ENCODE measurements at regions not wholly inside any gene's neighbourhood (a gene's known extent, or its start where the extent isn't known, plus 50 kb on each side); places are given as distances from the start of the nearest gene placed in this dataset.

DNA sequence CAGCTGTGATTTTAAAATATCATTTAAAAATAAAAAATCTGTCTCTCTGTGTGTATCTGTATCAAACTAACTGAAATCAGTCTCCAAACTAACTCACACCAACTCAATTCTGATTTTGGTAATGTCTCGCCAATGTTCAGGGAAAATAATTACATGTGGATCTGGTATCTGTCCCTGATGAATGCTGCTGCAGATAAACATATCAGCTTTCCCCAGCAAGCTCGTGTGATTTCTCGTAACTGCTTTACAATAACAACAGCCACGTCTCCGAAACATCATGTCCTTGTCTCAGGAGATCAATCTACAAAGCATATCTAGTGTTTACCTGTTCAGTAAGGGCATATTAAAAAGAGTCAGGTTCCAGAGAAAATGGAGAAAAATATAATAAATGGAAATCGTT is 129.0 kb downstream of the IRS2 start:
- Histone ChIP-seq H3K4me3 (ENCODE audit: low read length) (no peak overlapping the region), H3K27me3 (ENCODE audit: insufficient read depth, low read length) (no peaks in the 10 kb centered on the region), H3K4me1 (ENCODE audit: insufficient read depth, low read length) (peaks cover 36% of the 10 kb centered on the region), H3K9me3 (ENCODE audit: low read depth, low read length) (no peaks in the 10 kb centered on the region)

DNA sequence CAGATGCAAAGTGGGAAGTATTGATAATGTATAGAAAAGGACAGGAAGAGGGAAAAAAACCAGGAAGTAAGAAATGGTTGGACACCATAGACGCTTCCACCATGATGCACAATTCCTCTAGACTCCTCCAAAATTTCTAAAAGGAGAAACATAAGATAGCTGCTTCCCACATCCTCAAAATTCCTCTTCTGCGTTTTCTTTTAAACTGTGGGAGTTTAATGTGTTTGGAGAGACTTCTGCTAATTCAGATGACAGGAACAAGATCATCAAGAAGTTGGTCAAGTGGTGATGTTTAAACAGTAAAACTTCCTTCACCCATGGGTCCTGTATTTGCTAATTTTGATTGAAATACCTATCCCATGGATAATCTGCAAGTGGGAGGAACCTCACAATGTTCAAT is 130.2 kb downstream of the IRS2 start:
- H3K4me3 ChIP-seq (ENCODE audit: low read length): no peak overlapping the region
- peaks cover 48% of the 10 kb centered on the region for H3K4me1 ChIP-seq (ENCODE audit: insufficient read depth, low read length)
- no peaks in the 10 kb centered on the region for H3K27me3 ChIP-seq (ENCODE audit: insufficient read depth, low read length)
- no peaks in the 10 kb centered on the region for H3K9me3 ChIP-seq (ENCODE audit: low read depth, low read length)

DNA sequence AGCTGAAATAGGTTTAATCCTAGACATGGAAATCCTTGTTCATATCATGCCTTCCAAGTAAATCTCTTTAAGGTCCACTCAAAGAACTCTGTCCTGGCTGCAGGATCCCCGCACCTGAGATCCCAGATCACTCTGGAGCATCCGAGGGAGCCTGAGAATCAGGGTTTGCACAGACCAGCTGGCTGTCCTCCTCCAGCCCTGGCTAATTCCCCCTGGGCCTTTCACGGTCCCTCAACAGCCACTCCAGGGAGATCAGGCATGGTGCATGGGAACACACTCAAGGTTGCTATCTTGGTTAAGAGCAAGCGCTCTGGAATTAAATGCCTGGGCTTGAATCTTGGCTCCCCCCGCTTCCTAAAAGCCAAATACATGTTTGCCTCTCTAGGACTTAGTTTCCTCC is 130.8 kb downstream of the IRS2 start:
- peaks cover 51% of the 10 kb centered on the region for H3K4me1 ChIP-seq (ENCODE audit: insufficient read depth, low read length)
- no peaks in the 10 kb centered on the region for H3K27me3 ChIP-seq (ENCODE audit: insufficient read depth, low read length)
- H3K4me3 ChIP-seq (ENCODE audit: low read length): no peak overlapping the region
- no peaks in the 10 kb centered on the region for H3K9me3 ChIP-seq (ENCODE audit: low read depth, low read length)

DNA sequence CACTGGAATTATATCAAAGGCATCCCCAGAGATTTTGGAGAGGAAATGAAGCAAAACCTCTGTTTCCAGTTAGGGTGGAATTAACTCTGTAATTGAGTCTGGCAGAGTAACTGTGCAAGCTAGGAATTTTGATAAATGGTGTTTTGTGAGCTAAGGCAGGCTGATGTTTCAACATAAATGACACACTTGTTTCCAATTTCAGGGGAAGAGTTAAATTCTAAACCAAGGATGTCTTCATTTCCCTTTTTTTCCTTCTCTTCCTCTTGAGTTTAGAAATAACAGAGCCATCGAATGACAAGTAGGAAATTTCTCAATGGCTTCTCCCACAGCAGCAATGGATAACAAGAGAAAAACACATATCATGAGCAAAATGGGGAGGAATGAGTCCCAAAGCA is 131.2 kb downstream of the IRS2 start:
- H3K27me3 ChIP-seq (ENCODE audit: insufficient read depth, low read length): no peaks in the 10 kb centered on the region
- H3K9me3 ChIP-seq (ENCODE audit: low read depth, low read length): no peaks in the 10 kb centered on the region
- peaks cover 54% of the 10 kb centered on the region for H3K4me1 ChIP-seq (ENCODE audit: insufficient read depth, low read length)
- H3K4me3 ChIP-seq (ENCODE audit: low read length): no peak overlapping the region

DNA sequence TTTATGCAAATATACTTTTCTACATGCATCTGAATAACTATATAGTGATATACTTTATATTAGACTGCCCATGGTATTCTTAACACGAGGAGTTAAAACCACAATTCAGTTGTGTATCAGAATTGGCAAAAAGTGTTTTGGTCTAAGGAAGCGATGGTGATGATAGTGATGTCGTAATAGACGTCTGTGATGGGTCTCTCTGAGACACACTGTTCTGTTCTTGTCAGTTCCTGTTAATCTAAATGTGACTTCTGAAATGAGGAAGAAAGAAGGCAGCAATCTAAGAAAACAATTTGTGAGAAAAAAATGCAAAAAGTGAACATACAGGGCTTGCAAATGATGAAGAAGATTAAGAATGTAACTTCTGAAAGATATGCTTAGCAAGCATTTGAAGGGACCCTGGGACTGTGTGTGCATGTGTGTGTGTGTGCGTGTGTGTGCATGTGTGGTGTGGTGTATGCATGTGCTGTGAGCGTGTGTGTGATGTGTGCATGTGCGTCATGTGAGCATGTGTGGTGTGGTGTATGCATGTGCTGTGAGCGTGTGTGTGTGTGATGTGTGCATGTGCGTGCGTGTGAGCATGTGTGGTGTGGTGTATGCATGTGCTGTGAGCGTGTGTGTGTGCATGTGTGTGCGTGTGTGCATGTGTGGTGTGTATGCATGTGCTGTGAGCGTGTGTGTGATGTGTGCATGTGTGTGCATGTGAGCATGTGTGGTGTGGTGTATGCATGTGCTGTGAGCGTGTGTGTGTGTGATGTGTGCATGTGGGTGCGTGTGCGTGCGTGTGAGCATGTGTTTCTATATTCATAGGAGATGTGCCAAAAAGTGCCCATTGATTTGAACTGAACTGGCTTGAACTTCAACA is 131.8 kb downstream of the IRS2 start:
- Histone ChIP-seq H3K4me3 (ENCODE audit: low read length) (no peak overlapping the region), H3K27me3 (ENCODE audit: insufficient read depth, low read length) (no peaks in the 10 kb centered on the region), H3K9me3 (ENCODE audit: low read depth, low read length) (no peaks in the 10 kb centered on the region), H3K4me1 (ENCODE audit: insufficient read depth, low read length) (peaks cover 59% of the 10 kb centered on the region)

DNA sequence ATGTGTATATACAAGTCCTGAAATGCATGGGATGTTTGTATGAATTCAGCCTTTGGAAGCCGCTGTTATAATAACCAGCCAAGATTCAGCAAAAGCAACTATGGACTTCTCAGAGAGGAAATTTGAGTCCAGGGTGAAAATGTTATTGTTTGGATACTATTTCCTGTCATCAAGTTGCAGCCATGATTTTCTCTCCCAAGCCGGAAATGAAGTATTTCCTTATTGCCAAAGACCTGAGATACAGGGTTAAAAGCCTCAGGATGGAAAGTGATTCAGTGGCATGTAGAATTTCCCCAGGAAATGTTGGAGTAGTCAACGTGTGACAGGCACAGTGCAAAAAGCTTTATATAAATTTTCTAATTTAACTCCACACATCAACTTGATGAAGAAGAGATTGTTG is 133.9 kb downstream of the IRS2 start:
- Histone ChIP-seq H3K4me1 (ENCODE audit: insufficient read depth, low read length) (peaks cover 59% of the 10 kb centered on the region), H3K27me3 (ENCODE audit: insufficient read depth, low read length) (no peaks in the 10 kb centered on the region), H3K4me3 (ENCODE audit: low read length) (no peak overlapping the region), H3K9me3 (ENCODE audit: low read depth, low read length) (no peaks in the 10 kb centered on the region)

DNA sequence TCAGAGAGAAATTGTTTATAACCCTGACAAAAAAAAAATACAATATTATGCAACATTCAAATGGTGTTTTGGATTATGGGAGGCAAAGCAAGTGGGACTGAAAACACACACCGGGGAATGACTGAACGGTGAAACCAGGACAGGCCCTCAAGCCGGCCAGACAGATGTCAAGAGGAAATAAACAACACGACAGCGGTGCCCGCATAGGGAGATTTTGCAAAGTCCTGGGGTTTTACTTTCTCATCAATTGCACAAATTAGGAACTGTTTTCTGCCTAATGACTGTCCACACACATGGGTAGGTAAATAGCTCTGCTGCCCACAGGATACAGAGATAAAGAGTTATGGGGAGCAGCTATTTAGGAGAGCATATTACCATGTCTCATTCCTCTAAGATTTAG is 134.5 kb downstream of the IRS2 start:
- H3K27me3 ChIP-seq (ENCODE audit: insufficient read depth, low read length): no peaks in the 10 kb centered on the region
- H3K9me3 ChIP-seq (ENCODE audit: low read depth, low read length): no peaks in the 10 kb centered on the region
- H3K4me1 ChIP-seq (ENCODE audit: insufficient read depth, low read length): peaks cover 59% of the 10 kb centered on the region
- no peak overlapping the region for H3K4me3 ChIP-seq (ENCODE audit: low read length)

DNA sequence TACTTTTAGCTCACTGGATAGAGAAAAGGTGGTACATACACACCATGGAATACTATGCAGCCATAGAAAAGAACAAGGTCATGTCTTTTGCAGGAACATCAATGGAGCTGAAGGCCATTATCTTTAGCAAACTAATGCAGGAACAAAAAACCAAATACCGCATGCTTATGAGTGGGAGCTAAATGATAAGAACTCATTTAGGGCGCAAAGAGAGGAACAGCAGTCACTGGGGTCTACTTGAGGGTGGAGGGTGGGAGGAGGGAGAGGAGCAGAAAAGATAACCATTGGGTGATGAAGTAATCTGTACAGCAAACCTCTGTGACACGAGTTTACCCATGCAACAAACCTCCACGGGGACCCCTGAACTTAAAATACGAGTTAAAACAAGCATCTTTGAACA is 135.1 kb downstream of the IRS2 start:
- no peak overlapping the region for H3K4me3 ChIP-seq (ENCODE audit: low read length)
- H3K27me3 ChIP-seq (ENCODE audit: insufficient read depth, low read length): no peaks in the 10 kb centered on the region
- H3K9me3 ChIP-seq (ENCODE audit: low read depth, low read length): no peaks in the 10 kb centered on the region
- peaks cover 53% of the 10 kb centered on the region for H3K4me1 ChIP-seq (ENCODE audit: insufficient read depth, low read length)

DNA sequence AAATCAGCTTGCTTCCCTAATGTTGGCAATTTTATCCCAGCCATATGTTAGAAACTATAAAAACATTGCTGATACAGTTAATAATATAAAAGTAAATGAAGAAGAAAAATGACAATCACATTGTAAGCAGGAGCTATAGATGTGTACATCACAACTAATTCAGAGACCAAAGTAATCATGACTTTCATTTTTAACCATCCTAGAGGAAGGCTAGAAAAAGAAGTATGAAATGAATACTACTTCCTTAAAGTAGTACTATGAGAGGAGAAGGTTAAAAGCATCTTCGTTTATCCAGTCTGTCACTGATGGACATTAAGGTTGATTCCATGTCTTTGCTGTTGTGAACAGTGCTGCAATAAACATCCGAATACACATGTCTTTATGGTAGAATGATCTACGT is 135.5 kb downstream of the IRS2 start:
- Histone ChIP-seq H3K27me3 (ENCODE audit: insufficient read depth, low read length) (no peaks in the 10 kb centered on the region), H3K4me3 (ENCODE audit: low read length) (no peak overlapping the region), H3K9me3 (ENCODE audit: low read depth, low read length) (no peaks in the 10 kb centered on the region), H3K4me1 (ENCODE audit: insufficient read depth, low read length) (peaks cover 50% of the 10 kb centered on the region)

DNA sequence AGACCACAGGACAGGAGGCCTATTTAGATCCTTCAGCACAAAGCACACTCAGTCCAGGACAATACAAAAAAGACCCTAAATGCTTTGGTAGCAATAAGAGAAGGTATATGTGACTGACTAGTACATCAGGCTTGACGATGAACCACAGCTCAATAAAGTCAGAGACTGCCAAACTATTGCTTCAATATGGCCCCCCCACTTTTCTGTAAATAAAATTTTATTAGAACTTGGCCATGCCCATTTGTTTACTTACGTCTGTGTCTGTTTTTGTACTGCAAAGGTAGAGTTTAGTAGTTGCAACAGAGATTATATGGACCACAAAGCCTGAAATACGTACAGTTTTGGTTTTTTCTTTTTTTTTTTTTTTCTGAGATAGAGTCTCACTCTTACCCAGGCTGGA is 136.7 kb downstream of the IRS2 start:
- H3K4me1 ChIP-seq (ENCODE audit: insufficient read depth, low read length): peaks cover 43% of the 10 kb centered on the region
- H3K27me3 ChIP-seq (ENCODE audit: insufficient read depth, low read length): no peaks in the 10 kb centered on the region
- H3K4me3 ChIP-seq (ENCODE audit: low read length): no peak overlapping the region
- no peaks in the 10 kb centered on the region for H3K9me3 ChIP-seq (ENCODE audit: low read depth, low read length)

DNA sequence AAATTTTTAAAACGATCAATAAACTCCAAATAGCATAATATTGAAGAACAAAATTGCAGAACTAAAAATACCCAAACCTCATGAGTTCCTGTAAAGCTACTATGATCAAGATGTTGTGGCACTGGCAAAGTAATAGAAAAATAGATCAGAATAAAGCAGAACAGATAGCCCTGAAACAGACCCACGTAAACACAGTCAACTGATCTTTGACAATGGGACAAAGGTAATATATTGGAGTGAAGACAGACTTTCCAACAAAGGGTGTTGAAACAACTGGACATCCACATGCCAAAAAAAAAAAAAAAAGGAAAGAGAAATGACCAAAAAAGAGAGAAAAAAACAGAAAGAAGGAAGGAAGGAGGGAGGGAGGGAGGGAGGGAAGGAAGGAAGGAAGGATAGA is 138.7 kb downstream of the IRS2 start:
- peaks cover 30% of the 10 kb centered on the region for H3K4me1 ChIP-seq (ENCODE audit: insufficient read depth, low read length)
- no peak overlapping the region for H3K4me3 ChIP-seq (ENCODE audit: low read length)
- H3K9me3 ChIP-seq (ENCODE audit: low read depth, low read length): no peaks in the 10 kb centered on the region
- no peaks in the 10 kb centered on the region for H3K27me3 ChIP-seq (ENCODE audit: insufficient read depth, low read length)

DNA sequence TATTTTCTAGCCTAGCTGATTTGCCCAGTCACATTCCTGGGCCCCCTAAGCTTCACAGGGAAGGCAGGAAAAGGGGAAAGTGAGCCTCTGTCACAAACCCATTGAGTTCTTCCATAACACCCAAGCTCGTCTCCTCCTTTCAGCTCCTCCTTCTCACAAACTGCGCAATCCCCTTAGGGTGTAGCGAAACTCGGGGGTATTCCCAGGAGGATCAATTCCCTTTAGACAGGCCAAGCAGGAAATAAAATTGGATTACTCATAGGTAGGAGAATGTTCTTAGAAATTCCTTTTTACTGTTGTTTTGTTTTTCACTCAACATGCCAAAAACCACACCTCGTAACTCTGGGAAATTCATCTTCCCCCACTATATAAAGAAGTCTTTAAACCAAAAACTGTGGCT is 139.3 kb downstream of the IRS2 start:
- Histone ChIP-seq H3K4me1 (ENCODE audit: insufficient read depth, low read length) (peaks cover 24% of the 10 kb centered on the region), H3K4me3 (ENCODE audit: low read length) (no peak overlapping the region), H3K27me3 (ENCODE audit: insufficient read depth, low read length) (no peaks in the 10 kb centered on the region), H3K9me3 (ENCODE audit: low read depth, low read length) (no peaks in the 10 kb centered on the region)

DNA sequence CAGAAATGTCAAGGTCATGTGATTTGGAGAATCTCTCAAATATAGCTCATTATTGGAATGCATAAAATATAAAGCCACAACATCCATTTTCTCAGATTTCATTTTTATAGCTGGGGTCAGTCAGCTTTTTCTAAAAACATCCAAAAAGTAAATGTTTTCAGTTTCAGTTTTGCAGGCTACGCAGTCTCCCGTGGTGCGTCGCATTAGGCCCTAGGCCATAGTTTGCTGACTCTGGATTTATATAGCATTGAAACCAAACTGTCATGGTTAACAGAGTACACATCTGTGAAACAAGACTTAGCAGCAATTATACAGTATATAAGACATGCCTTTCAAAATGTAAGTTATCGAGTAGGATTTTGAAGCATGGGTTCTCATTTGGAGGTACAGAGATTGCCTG is 140.0 kb downstream of the IRS2 start:
- peaks cover 18% of the 10 kb centered on the region for H3K4me1 ChIP-seq (ENCODE audit: insufficient read depth, low read length)
- H3K9me3 ChIP-seq (ENCODE audit: low read depth, low read length): peaks cover 2% of the 10 kb centered on the region
- H3K27me3 ChIP-seq (ENCODE audit: insufficient read depth, low read length): no peaks in the 10 kb centered on the region
- no peak overlapping the region for H3K4me3 ChIP-seq (ENCODE audit: low read length)

DNA sequence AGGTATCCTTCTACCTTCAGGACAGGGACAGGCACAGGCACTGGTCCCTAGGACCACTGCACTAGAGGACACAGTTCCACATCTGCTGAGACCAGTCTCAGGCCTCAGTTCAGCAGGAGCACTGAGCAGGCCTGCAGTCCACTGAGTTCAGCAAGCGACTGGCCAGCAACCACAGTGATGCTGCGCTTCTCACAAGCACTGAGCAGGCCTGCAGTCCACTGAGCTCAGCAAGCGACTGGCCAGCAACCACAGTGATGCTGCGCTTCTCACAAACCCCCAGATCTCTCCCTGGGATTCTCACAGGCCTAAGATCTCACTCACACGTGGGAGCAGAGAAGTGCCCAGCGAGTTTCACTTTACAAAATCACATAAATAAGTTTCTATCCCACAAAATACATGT is 140.6 kb downstream of the IRS2 start:
- H3K27me3 ChIP-seq (ENCODE audit: insufficient read depth, low read length): no peaks in the 10 kb centered on the region
- H3K4me1 ChIP-seq (ENCODE audit: insufficient read depth, low read length): peaks cover 12% of the 10 kb centered on the region
- no peak overlapping the region for H3K4me3 ChIP-seq (ENCODE audit: low read length)
- H3K9me3 ChIP-seq (ENCODE audit: low read depth, low read length): peaks cover 8% of the 10 kb centered on the region

DNA sequence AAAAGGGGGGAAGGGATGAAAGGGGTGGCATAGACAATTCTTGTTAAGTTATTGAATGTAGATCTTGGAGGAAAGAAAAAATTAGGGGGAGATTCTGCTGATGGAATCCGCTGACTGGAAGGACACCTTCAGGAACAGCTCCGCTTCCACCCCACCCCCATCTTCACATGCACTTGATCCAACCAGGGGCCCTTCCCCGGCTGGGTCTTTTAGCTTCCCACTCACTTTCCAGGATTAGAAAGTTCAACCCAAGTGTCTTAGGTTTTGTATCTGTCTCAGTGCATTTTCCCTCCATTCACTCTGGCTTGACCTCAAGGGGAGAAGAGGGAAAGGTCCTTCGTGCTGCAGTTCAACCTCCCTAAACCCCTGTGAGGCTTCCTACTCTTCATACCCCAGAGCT is 141.4 kb downstream of the IRS2 start:
- Histone ChIP-seq H3K27me3 (ENCODE audit: insufficient read depth, low read length) (no peaks in the 10 kb centered on the region), H3K4me1 (ENCODE audit: insufficient read depth, low read length) (peaks cover 7% of the 10 kb centered on the region), H3K4me3 (ENCODE audit: low read length) (no peak overlapping the region), H3K9me3 (ENCODE audit: low read depth, low read length) (peaks cover 10% of the 10 kb centered on the region)

DNA sequence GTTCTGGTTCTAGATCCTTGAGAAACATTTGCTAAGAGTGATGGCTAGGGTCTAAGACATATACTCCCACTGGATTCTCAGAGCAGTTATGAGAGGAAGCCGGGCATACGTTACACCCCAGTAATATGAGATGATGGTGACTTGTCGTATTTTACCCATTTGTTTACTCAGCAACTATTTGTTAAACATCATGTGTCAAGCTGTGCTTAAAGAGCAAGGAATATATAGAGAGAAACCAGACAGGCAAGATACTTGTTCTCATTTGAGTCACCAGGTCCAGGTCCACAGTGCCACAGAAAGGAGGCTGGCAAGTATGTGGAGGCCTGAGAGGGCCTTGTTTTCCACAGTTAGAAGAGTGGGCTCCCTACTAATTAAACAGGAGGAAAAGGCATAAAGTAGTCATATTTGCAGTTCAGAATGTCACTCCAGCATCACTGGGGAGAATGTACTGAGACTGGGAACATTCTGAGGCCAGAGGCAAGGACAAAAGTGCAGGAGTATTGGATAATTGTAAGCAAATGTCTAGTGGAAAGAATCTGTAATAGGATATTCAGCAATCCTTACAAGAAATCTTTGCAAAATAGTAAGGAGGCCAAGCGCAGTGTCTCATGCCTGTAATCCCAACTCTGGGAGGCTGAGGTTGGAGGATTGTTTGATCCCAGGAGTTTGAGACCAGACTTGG is 142.2 kb downstream of the IRS2 start:
- Histone ChIP-seq H3K4me3 (ENCODE audit: low read length) (no peak overlapping the region), H3K4me1 (ENCODE audit: insufficient read depth, low read length) (peaks cover 4% of the 10 kb centered on the region), H3K27me3 (ENCODE audit: insufficient read depth, low read length) (no peaks in the 10 kb centered on the region), H3K9me3 (ENCODE audit: low read depth, low read length) (peaks cover 10% of the 10 kb centered on the region)

Measured in mononuclear cell (primary cell).